Fibroblast of pulmonary artery (primary cell): ENCODE measurements at regions not wholly inside any gene's neighbourhood (a gene's known extent, or its start where the extent isn't known, plus 50 kb on each side); places are given as distances from the start of the nearest gene placed in this dataset.
A peak's percentile ranks its signal among the peaks of the same experiment; 100 is the strongest.

Source experiments
- DNase-seq: peaks from one replicate; pipeline ENCODE4 v3.0.0-alpha.2; 2010; ENCODE audit warnings: low read depth
- H3K4me3 ChIP-seq: replicated peaks from 2 replicates; pipeline ENCODE4 v1.5.1; 2011; ENCODE audit warnings: low read depth, mild to moderate bottlenecking, control low read depth, low read length, moderate library complexity
- TF ChIP-seq, protein P1 (sequence below): IDR thresholded peaks from 2 replicates; pipeline ENCODE4 v1.5.1; 2011; ENCODE audit warnings: mild to moderate bottlenecking, control low read depth, low read length, inconsistent platforms; ENCODE audit errors: missing control alignments

DNA sequence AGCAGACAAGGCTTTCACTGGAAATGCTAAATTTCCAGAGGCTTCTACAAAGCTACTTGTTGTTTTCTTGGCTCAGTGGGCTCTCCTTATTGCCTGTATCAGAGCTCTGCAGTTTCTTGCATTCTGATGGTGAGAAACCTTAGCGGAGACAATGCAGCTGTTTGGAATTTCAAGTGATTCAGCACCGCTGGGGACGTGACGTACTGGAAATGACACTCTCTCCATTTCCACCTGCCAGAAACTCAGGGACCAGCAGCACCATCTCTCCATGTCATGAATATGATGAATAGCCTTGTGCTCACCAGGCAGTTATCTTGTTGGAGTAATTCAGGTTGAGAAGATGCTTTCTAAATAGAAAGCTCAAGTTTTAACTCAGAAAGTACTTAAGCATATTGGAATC is 497.2 kb upstream of the DEPDC1 start:
- TF ChIP-seq, protein P1, sequence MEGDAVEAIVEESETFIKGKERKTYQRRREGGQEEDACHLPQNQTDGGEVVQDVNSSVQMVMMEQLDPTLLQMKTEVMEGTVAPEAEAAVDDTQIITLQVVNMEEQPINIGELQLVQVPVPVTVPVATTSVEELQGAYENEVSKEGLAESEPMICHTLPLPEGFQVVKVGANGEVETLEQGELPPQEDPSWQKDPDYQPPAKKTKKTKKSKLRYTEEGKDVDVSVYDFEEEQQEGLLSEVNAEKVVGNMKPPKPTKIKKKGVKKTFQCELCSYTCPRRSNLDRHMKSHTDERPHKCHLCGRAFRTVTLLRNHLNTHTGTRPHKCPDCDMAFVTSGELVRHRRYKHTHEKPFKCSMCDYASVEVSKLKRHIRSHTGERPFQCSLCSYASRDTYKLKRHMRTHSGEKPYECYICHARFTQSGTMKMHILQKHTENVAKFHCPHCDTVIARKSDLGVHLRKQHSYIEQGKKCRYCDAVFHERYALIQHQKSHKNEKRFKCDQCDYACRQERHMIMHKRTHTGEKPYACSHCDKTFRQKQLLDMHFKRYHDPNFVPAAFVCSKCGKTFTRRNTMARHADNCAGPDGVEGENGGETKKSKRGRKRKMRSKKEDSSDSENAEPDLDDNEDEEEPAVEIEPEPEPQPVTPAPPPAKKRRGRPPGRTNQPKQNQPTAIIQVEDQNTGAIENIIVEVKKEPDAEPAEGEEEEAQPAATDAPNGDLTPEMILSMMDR, result no peak
- no peak for DNase-seq
- H3K4me3 ChIP-seq, result no peak overlapping the region

DNA sequence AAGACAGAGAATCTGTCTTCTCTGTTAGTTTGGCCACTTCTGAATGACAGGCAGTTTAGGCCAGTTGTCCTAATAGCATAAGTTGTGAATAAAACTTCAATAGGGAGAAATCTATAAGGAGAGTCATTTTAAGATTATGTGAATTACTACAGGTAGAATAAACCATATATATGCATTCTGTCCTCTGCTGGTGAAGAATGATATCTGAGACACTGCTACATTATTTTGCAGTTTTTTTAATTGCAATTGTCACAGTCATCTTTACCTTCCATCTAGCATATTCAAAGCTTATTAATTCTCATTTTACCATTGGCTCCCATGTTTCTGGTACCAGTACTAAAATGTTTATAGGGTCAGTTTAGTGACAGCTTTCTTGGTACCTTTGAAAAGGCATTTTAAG is 519.6 kb upstream of the DEPDC1 start:
- no peak for DNase-seq
- TF ChIP-seq, protein P1, result no peak
- H3K4me3 ChIP-seq, result no peak overlapping the region

DNA sequence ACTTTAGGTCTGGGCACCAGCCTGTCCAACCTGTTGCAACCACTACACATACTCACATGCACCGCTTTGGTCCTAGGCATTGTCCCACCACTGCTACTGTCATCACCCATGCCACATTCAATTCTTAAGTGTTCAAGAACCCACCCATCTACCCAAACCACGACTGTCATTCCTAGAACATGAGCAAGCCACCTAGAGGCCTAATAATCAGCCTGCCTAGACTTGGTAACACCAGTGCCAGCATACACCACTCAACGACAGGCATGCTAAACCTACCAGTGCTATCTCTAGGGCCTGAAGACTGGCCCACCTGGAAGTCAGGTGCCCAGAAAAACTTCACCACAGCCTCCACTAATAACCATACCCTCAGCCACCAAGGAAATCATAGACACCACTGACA is 532.8 kb upstream of the DEPDC1 start:
- TF ChIP-seq, protein P1, result no peak
- no peak for DNase-seq
- no peak overlapping the region for H3K4me3 ChIP-seq

DNA sequence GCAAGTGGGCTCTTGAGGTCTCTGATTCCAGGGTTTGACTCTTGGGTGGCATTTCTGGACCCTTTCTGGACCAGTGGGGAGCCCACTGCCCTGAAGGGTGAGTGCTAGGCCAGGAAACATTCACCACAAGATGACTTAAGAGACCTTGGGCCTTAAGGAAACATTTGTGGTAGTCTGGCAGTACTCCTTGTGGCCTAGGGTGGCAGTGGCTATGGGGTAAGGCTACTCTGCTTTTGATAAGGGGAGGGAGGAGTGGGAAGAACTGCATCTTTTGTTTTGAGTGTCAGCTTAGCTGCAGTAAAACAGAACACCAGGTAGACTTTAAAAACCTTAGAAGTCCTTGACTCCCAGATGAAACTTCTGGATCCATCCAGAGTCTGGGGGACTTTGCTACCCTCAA is 529.3 kb upstream of the LRRC7 start:
- no peak for DNase-seq
- no peak overlapping the region for H3K4me3 ChIP-seq
- TF ChIP-seq, protein P1, result no peak

DNA sequence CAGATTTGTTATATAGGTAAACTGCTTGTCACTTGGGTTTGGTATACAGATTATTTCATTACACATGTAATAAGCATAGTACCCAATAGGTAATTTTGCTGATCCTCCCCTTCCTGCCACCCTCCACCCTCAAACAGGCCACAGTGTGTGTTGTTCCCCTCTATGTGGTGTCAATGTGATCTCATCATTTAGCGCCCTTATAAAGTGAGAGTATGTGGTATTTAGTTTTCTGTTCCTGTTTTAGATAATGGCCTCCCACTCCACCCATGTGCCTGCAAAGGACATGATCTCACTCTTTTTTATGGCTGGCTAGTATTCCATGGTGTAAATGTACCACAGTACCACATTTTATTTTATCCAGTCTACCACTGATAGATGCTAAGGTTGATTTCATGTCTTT is 522.1 kb upstream of the LRRC7 start:
- no peak overlapping the region for H3K4me3 ChIP-seq
- DNase-seq, result no peak
- TF ChIP-seq, protein P1, result no peak

DNA sequence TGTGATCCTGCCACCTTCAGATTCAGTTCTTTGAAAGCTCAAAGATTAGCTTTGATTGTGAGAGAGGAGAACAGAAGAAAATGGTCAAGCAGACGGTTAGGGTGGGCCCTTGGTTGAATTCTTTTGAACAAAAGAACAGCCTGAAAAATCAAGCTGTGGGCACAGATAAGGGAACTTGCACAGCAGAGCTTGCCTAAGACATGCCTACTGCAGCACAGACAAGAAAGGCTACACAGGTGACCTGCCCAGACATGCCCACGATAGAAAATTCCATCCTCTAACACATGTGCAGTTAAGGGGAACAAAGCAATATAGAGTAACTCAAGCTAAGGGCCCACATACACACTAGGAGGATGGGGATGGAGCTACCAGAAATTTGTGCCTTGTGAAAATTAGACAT is 512.5 kb upstream of the LRRC7 start:
- no peak overlapping the region for H3K4me3 ChIP-seq
- DNase-seq, result peak; percentile 3
- TF ChIP-seq, protein P1, result no peak

DNA sequence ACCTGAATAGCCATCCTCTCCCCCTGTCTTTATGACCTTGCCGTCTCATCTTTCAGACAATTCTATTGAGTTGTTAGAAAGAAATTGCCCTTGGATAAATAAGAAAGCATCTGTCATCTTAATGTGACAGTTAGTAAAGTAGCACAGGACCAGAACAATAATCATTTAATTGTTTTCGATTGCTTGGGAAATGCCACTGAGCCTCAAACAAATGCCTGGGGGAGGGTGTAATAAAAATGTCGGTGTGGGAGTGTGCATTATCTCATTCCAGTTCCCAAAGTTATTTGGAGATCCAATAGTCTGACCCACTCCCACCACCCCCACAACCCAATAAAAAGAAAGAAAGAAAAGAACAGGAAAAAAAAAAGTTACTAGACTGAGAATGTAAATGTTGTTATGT is 509.3 kb upstream of the LRRC7 start:
- H3K4me3 ChIP-seq, result no peak overlapping the region
- TF ChIP-seq, protein P1, result no peak
- DNase-seq, result no peak
